GM12874 (cell line): ENCODE measurements at regions not wholly inside any gene's neighbourhood (a gene's known extent, or its start where the extent isn't known, plus 50 kb on each side); places are given as distances from the start of the nearest gene placed in this dataset.

ENCODE experiments used
- CTCF ChIP-seq: IDR thresholded peaks from 2 replicates; pipeline ENCODE4 v1.5.1; 2011; ENCODE audit warnings: low read depth, mild to moderate bottlenecking, control low read depth, low read length, moderate library complexity; ENCODE audit not compliant: insufficient read depth

- no peak for TF ChIP-seq CTCF
These were observed 210.3 kb upstream of the USP24 start for GRCh38 chr1:55425310-55425930.

- TF ChIP-seq CTCF, result no peak
These were observed 208.2 kb upstream of the USP24 start for GRCh38 chr1:55423376-55423775.

GRCh38 chr1:55420929-55421716, 206.0 kb upstream of the USP24 start:
- no peak for TF ChIP-seq CTCF

GRCh38 chr1:55420026-55420425, 204.9 kb upstream of the USP24 start:
- no peak for TF ChIP-seq CTCF

- no peak for TF ChIP-seq CTCF
These were observed 203.2 kb upstream of the USP24 start for GRCh38 chr1:55418208-55419000.

- no peak for TF ChIP-seq CTCF
These were observed 201.1 kb upstream of the USP24 start for GRCh38 chr1:55416164-55416842.

GRCh38 chr1:55413286-55413685, 198.1 kb upstream of the USP24 start:
- no peak for TF ChIP-seq CTCF
